ENCODE measurements at regions not wholly inside any gene's neighbourhood (a gene's known extent, or its start where the extent isn't known, plus 50 kb on each side); places are given as distances from the start of the nearest gene placed in this dataset.

GRCh38 chr4:74618659-74619058 lies 173.7 kb downstream of the AREG start:
- TF ChIP-seq CTCF (IDR thresholded peaks at IDR 0.05), result no peak
- no peak for TF ChIP-seq POLR2A (IDR thresholded peaks at IDR 0.05)
- 59 to 62% methylated on average over 1 of the region's 1 CpG for WGBS, 2 donors
- DNase-seq (ENCODE audit: low spot score in 2 of 2), result no peak

GRCh38 chr4:74619931-74620702 lies 174.2 kb downstream of the BTC start:
- no peak overlapping the region for H3K4me3 ChIP-seq (ENCODE audit: low read depth, poor library complexity, severe bottlenecking)
- TF ChIP-seq POLR2A (IDR thresholded peaks at IDR 0.05) (no peak), CTCF (IDR thresholded peaks at IDR 0.05) (no peak)
- intact Hi-C loops (cut with DNase I; ENCODE audit: low total_unique reads), result no loop called here
- WGBS, 2 donors, result 50 to 53% methylated on average over 2 of the region's 2 CpGs
- DNase-seq (ENCODE audit: low spot score in 2 of 2), result no peak

More at GRCh38 chr4:74618659-74619058, 173.7 kb downstream of the AREG start:
- intact Hi-C loops (cut with DNase I; ENCODE audit: low total_unique reads), result no loop called here
- H3K4me3 ChIP-seq (ENCODE audit: low read depth, poor library complexity, severe bottlenecking), result no peak overlapping the region

- TF ChIP-seq CTCF (IDR thresholded peaks at IDR 0.05), result no peak
- TF ChIP-seq POLR2A (IDR thresholded peaks at IDR 0.05), result no peak
- no peak for DNase-seq (ENCODE audit: low spot score in 2 of 2)
- intact Hi-C loops (cut with DNase I; ENCODE audit: low total_unique reads), result no loop called here
- no peak overlapping the region for H3K4me3 ChIP-seq (ENCODE audit: low read depth, poor library complexity, severe bottlenecking)
Observed at GRCh38 chr4:74621616-74622015, 172.7 kb downstream of the BTC start.

- no peak for DNase-seq (ENCODE audit: low spot score in 2 of 2)
- no peak for TF ChIP-seq POLR2A (IDR thresholded peaks at IDR 0.05)
- TF ChIP-seq CTCF (IDR thresholded peaks at IDR 0.05), result no peak
- 33 to 34% methylated on average over 3 of the region's 3 CpGs for WGBS, 2 donors
- no peak overlapping the region for H3K4me3 ChIP-seq (ENCODE audit: low read depth, poor library complexity, severe bottlenecking)
- intact Hi-C loops (cut with DNase I; ENCODE audit: low total_unique reads), result no loop called here
Observed at GRCh38 chr4:74623041-74623440, 171.3 kb downstream of the BTC start.

- no peak for TF ChIP-seq POLR2A (IDR thresholded peaks at IDR 0.05)
- DNase-seq (ENCODE audit: low spot score in 2 of 2), result no peak
- intact Hi-C loops (cut with DNase I; ENCODE audit: low total_unique reads), result no loop called here
- 63 to 68% methylated on average over 5 of the region's 5 CpGs for WGBS, 2 donors
- no peak overlapping the region for H3K4me3 ChIP-seq (ENCODE audit: low read depth, poor library complexity, severe bottlenecking)
Observed at GRCh38 chr4:74624351-74625151, 169.8 kb downstream of the BTC start.

GRCh38 chr4:74625981-74626380 lies 168.3 kb downstream of the BTC start:
- 48 to 60% methylated on average over 1 of the region's 1 CpG for WGBS, 2 donors
- H3K4me3 ChIP-seq (ENCODE audit: low read depth, poor library complexity, severe bottlenecking), result no peak overlapping the region
- intact Hi-C loops (cut with DNase I; ENCODE audit: low total_unique reads), result no loop called here
- no peak for TF ChIP-seq POLR2A (IDR thresholded peaks at IDR 0.05)
- no peak for DNase-seq (ENCODE audit: low spot score in 2 of 2)

Measured in lower leg skin (tissue), 4 donors.